ENCODE measurements at regions not wholly inside any gene's neighbourhood (a gene's known extent, or its start where the extent isn't known, plus 50 kb on each side); places are given as distances from the start of the nearest gene placed in this dataset.

DNA sequence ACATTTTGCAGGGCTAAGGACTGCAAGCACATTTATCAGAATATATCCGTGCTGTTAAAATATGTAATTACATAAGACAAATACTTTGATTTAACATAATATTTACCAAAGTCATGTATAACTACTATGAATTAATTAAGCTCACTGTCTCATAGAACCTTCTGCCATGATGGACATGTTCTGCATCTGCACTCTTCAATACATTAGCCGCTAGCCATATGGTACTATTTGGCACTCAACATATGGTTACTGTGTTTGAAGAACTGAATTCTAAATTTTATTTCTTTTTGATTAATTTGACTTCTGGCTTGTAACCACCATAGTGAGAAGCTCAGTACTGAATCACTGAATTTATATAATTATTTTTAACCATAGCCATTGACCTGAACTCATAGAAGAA lies 427.0 kb upstream of the TRAM1L1 start:
- TF ChIP-seq, protein P1, sequence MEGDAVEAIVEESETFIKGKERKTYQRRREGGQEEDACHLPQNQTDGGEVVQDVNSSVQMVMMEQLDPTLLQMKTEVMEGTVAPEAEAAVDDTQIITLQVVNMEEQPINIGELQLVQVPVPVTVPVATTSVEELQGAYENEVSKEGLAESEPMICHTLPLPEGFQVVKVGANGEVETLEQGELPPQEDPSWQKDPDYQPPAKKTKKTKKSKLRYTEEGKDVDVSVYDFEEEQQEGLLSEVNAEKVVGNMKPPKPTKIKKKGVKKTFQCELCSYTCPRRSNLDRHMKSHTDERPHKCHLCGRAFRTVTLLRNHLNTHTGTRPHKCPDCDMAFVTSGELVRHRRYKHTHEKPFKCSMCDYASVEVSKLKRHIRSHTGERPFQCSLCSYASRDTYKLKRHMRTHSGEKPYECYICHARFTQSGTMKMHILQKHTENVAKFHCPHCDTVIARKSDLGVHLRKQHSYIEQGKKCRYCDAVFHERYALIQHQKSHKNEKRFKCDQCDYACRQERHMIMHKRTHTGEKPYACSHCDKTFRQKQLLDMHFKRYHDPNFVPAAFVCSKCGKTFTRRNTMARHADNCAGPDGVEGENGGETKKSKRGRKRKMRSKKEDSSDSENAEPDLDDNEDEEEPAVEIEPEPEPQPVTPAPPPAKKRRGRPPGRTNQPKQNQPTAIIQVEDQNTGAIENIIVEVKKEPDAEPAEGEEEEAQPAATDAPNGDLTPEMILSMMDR (IDR thresholded peaks at IDR 0.05) = no peak
- no peak for TF ChIP-seq POLR2AphosphoS5 (IDR thresholded peaks at IDR 0.05)

All from gastroesophageal sphincter (tissue), 3 donors.